Mesothelial cell of epicardium (in vitro differentiated cells): ENCODE measurements at regions not wholly inside any gene's neighbourhood (a gene's known extent, or its start where the extent isn't known, plus 50 kb on each side); places are given as distances from the start of the nearest gene placed in this dataset.

ENCODE experiments used
- DNase-seq, 2 experiments: peaks; one replicate each; pipeline ENCODE4 v3.0.0; 2021; ENCODE audit warnings: low spot score in 2 of 2; ENCODE audit not compliant: unreplicated experiment in 2 of 2
- H3K27ac Mint-ChIP-seq: 2 replicates; pipeline ENCODE4 v1.8.0; 2021; ENCODE audit warnings: mixed read lengths
- H3K27me3 Mint-ChIP-seq: 2 replicates; pipeline ENCODE4 v1.8.0; 2021; ENCODE audit warnings: low read depth, mixed read lengths
- H3K36me3 Mint-ChIP-seq: 2 replicates; pipeline ENCODE4 v1.8.0; 2021; ENCODE audit warnings: mixed read lengths
- H3K4me1 Mint-ChIP-seq: 2 replicates; pipeline ENCODE4 v1.8.0; 2021; ENCODE audit warnings: mixed read lengths
- H3K4me3 Mint-ChIP-seq: 2 replicates; pipeline ENCODE4 v1.8.0; 2021; ENCODE audit warnings: mild to moderate bottlenecking, moderate library complexity, mixed read lengths
- H3K9me3 Mint-ChIP-seq: 2 replicates; pipeline ENCODE4 v1.8.0; 2021; ENCODE audit warnings: mixed read lengths
- TF ChIP-seq, protein P1 (sequence below): fragments of 200-600 bp; sonication (generic); IDR thresholded peaks from one replicate; pipeline ENCODE4 v1.5.0; 2021; ENCODE audit warnings: antibody characterized with exemption; ENCODE audit not compliant: unreplicated experiment

DNA sequence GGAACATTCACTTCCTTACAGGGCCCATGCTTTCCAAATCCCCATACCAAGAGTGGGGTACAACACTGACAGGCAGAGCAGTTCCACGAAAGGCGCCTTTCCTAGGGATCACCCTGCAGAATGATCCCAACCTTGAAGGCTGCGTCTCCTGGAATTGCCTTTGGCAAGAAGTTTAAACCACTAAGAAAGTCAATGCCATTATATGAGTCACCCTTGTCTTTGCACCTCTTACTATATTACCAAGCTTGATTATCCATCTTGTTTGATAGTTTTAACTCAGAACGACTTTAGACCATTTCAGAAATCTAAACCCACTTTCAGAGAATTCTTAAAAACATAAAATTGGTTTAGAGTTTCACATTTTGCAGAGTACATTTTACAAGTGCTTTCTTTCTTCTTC is 282.1 kb downstream of the ARHGAP12 start:
- no peaks in the 10 kb centered on the region for H3K27me3 Mint-ChIP-seq
- H3K36me3 Mint-ChIP-seq: no peaks in the 10 kb centered on the region
- H3K4me3 Mint-ChIP-seq: no peak overlapping the region
- no peak for DNase-seq
- TF ChIP-seq, protein P1, sequence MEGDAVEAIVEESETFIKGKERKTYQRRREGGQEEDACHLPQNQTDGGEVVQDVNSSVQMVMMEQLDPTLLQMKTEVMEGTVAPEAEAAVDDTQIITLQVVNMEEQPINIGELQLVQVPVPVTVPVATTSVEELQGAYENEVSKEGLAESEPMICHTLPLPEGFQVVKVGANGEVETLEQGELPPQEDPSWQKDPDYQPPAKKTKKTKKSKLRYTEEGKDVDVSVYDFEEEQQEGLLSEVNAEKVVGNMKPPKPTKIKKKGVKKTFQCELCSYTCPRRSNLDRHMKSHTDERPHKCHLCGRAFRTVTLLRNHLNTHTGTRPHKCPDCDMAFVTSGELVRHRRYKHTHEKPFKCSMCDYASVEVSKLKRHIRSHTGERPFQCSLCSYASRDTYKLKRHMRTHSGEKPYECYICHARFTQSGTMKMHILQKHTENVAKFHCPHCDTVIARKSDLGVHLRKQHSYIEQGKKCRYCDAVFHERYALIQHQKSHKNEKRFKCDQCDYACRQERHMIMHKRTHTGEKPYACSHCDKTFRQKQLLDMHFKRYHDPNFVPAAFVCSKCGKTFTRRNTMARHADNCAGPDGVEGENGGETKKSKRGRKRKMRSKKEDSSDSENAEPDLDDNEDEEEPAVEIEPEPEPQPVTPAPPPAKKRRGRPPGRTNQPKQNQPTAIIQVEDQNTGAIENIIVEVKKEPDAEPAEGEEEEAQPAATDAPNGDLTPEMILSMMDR: no peak
- peaks cover 10% of the 10 kb centered on the region for H3K9me3 Mint-ChIP-seq
- no peak overlapping the region for H3K27ac Mint-ChIP-seq
- peaks cover 21% of the 10 kb centered on the region for H3K4me1 Mint-ChIP-seq

DNA sequence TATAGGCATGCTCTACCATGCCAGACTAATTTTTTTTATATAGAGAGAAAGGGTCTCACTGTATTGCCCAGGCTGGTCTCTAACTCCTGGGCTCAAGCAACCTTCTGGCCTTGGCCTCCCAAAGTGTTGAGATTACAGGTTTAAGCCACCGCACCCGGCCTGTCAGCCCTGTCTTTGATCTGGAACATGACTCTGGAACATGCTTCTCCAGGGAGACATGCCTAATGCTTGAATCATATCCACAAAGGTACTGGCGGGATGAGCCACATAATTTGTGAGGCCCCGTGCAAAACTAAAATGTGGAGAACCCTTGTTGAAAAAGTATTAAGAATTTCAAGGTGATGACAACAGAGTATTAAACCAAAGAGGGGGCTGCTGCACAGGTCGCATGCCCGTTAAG is 282.8 kb downstream of the ARHGAP12 start:
- TF ChIP-seq, protein P1: no peak
- no peak for DNase-seq
- H3K27me3 Mint-ChIP-seq: no peaks in the 10 kb centered on the region
- no peak overlapping the region for H3K4me3 Mint-ChIP-seq
- no peaks in the 10 kb centered on the region for H3K36me3 Mint-ChIP-seq
- H3K9me3 Mint-ChIP-seq: peaks cover 15% of the 10 kb centered on the region
- H3K27ac Mint-ChIP-seq: no peak overlapping the region
- peaks cover 20% of the 10 kb centered on the region for H3K4me1 Mint-ChIP-seq

DNA sequence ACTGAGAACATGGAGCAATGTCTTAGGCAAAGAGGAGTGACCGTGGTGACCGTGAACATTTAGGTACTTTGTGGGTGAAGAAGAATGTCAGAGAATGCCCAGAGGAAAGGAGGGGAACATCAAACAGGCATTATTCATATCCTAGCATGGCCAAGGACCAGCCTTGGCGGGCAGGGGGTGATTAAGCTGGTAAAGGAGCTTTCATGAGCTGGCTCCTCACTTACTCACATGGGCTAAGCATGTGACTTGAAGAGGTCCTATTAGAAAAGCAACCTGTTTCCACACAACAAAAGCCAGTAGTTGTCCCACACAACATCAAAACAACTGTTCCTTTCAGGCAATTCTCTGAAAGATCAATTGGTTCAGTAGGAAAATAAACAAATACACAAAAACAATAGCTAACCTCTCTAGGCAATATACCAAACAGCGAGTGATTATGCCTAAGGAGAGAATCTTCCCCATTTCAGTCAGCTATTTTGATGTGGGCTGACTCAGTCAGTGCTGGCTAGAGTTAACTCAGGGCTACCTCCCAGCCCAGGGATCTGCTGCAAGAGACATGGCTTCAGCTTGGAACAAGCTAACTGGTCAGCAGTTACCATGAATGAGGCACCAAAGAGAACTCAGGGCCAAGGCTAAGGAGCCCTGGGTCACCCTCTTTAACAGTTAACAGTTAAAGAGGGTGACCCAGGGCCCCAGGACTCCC is 283.5 kb downstream of the ARHGAP12 start:
- TF ChIP-seq, protein P1: no peak
- Mint-ChIP-seq H3K27me3 (no peaks in the 10 kb centered on the region), H3K4me3 (no peak overlapping the region), H3K27ac (no peak overlapping the region), H3K36me3 (no peaks in the 10 kb centered on the region), H3K4me1 (peaks cover 15% of the 10 kb centered on the region), H3K9me3 (peaks cover 22% of the 10 kb centered on the region)
- DNase-seq: no peak

DNA sequence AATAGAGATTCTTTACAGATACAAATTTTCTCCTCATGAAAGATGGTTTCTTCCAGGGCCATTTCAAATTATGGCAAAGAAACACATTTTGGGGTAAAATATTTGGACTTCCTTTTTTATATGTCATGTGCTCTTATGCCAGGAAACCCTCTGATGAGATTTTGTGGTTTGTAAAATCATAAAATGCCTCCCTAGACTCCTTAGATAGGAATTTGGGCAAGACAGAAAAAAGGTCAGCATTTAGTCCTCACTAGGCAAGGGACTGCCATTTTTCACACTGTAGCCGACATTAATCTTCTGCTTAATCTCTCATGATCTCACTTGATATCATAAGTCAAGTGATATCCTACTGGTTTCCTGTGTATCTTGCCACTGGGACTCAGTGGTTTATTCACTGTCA is 286.4 kb downstream of the ARHGAP12 start:
- Mint-ChIP-seq H3K4me1 (no peaks in the 10 kb centered on the region), H3K36me3 (no peaks in the 10 kb centered on the region), H3K9me3 (peaks cover 29% of the 10 kb centered on the region), H3K4me3 (no peak overlapping the region), H3K27me3 (no peaks in the 10 kb centered on the region), H3K27ac (no peak overlapping the region)
- TF ChIP-seq, protein P1: no peak
- DNase-seq: no peak

DNA sequence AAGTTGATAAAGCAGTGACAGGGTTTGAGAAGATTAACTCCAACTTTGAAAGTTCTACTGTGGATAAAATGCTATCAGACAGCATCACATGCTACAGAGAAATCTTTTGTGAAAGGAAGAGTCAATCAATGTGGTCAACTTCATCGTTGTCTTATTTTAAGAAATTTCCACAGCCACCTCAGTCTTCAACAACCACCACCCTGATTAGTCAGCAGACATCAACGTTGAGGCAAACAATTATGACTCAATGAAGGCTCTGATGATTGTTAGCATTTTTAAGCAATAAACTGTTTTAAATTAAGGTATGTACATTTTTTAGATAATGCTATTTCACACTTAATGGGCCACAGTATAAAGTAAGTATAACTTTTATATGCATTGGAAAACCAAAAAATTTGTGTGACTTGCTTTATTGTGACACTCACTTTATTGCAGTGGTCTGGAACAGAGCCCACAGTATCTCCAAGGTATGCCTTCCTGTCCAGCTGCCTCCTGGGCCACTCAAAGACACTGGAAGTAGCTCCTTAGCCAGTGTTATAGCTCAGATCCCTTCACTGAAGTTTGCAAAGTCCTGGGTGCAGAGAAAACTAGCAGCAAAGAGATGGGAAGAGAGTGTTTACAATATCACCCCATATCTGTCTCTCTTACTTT is 293.1 kb downstream of the ARHGAP12 start:
- H3K4me1 Mint-ChIP-seq: no peaks in the 10 kb centered on the region
- TF ChIP-seq, protein P1: no peak

More for the DNA sequence above, 293.1 kb downstream of the ARHGAP12 start:
- Mint-ChIP-seq H3K9me3 (peaks cover 37% of the 10 kb centered on the region), H3K27me3 (no peaks in the 10 kb centered on the region), H3K27ac (no peak overlapping the region), H3K4me3 (no peak overlapping the region), H3K36me3 (no peaks in the 10 kb centered on the region)
- no peak for DNase-seq
